ENCODE measurements at regions not wholly inside any gene's neighbourhood (a gene's known extent, or its start where the extent isn't known, plus 50 kb on each side); places are given as distances from the start of the nearest gene placed in this dataset.

DNA sequence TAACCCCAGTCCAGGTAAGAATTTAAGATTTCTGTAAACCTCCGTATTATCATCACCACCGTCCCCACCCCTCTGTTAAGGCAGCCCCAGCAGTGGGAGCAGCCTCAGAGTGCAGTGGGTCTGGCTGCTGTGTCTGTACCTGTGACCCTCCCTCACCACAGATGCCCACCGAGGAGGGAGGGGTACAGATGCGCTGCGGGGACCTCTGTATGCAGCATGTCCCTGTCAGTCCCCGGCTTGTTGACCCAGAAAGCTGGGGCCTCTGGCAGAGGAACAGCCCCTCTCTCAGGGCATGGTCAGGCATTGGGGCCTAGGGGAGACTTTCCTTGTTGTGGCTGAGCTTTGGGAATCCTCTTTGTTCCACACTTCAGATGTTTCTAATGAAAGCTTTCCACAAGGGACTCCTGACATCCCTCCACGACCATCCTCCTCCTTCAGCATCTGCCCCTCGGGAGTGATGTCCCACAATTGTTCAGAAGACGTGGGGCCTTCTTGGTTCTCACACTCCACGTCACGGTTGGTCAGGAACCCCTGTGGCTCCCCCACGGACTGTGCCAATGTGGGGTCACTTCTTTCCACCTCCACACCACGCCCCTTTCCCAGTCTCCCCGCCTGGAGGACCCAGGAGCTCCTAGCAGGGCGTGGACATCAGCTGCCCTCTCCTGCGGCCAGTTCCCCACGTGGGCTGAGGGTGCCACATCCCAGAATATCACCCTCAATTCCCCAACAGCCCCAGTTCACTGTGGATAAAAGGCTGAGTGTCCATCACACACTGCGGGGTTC is 384.2 kb upstream of the MYT1L start (continued):
- no peak for TF ChIP-seq CBX5 (IDR thresholded peaks at IDR 0.05; ENCODE audit: low read depth, low read length)
- no peak for TF ChIP-seq NANOG (IDR thresholded peaks at IDR 0.05; ENCODE audit: insufficient read depth, low read depth, low read length, poor library complexity, severe bottlenecking)
- no peak for TF ChIP-seq TEAD4 (IDR thresholded peaks at IDR 0.05; ENCODE audit: low read depth, low read length)
- no peak for TF ChIP-seq RAD21 (IDR thresholded peaks at IDR 0.05 in 1 of 2, conservative IDR thresholded peaks at IDR 0.05 in 1 of 2; ENCODE audit: low read depth in 2 of 2, low read length in 2 of 2)
- TF ChIP-seq SUZ12 (IDR thresholded peaks at IDR 0.05; ENCODE audit: low read length), result no peak
- TF ChIP-seq KDM4A (IDR thresholded peaks at IDR 0.05; ENCODE audit: low read depth, low read length, severe bottlenecking), result no peak

All from H1 (cell line).